Lower leg skin (tissue), 4 donors: ENCODE measurements at regions not wholly inside any gene's neighbourhood (a gene's known extent, or its start where the extent isn't known, plus 50 kb on each side); places are given as distances from the start of the nearest gene placed in this dataset.

Experiments
- DNase-seq, 2 donors: peaks; one replicate each; pipeline ENCODE4 v3.0.0-alpha.2; 2019; ENCODE audit warnings: low spot score in 2 of 2
- H3K4me3 ChIP-seq: fragments of 200-600 bp; sonication (generic); 2 replicates; pipeline ENCODE4 v1.5.1; 2017; ENCODE audit warnings: mild to moderate bottlenecking, low read depth; ENCODE audit not compliant: poor library complexity, severe bottlenecking
- POLR2A ChIP-seq, 2 donors: fragments of 450-650 bp; IDR thresholded peaks; one replicate each; pipeline ENCODE4 v1.6.1; 2016 to 2017; ENCODE audit warnings: antibody characterized with exemption in 2 of 2, mild to moderate bottlenecking in 1 of 2, moderate library complexity in 1 of 2
- WGBS, 2 donors: methylation state at CpG; one replicate each; pipeline ENCODE4 v1.1.5; 2018; 5-methylcytosine and 5-hydroxymethylcytosine counted together
- intact Hi-C: fragments of 100-400 bp; cut with DNase I; formaldehyde crosslinking; loops from one replicate; pipeline ENCODE4 v1.15.0; 2023; ENCODE audit warnings: low total_unique reads
- TF ChIP-seq, protein P1 (sequence below), 3 donors: fragments of 450-650 bp; IDR thresholded peaks; one replicate each; pipeline ENCODE4 v1.5.1; 2016; ENCODE audit warnings: antibody characterized with exemption in 3 of 3, mild to moderate bottlenecking in 3 of 3, moderate library complexity in 2 of 3

DNA sequence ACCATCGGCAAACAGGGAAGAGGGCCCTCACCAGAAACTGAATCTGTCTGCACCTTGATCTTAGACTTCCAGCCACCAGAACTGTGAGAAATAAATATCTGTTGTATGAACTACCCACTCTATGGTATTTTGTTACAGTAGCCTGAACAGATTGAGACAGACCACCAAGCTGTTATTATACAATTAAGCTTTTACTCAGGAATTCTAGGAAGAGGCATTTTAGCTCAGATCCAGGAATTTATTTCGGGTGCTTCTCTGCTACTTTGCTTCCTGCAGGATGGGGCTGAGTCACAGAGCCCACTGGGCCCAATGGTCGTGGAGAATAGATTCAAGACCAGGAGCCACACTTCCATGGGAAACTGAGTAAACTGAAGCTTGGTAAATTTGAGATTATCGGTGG, 145.5 kb upstream of the PFN2 start:
- H3K4me3 ChIP-seq: no peak overlapping the region
- 65 to 77% methylated on average over 4 of the region's 4 CpGs for WGBS, 2 donors
- intact Hi-C loops: no loop called here
- DNase-seq: no peak
- TF ChIP-seq POLR2A (IDR thresholded peaks at IDR 0.05): no peak
- TF ChIP-seq, protein P1, sequence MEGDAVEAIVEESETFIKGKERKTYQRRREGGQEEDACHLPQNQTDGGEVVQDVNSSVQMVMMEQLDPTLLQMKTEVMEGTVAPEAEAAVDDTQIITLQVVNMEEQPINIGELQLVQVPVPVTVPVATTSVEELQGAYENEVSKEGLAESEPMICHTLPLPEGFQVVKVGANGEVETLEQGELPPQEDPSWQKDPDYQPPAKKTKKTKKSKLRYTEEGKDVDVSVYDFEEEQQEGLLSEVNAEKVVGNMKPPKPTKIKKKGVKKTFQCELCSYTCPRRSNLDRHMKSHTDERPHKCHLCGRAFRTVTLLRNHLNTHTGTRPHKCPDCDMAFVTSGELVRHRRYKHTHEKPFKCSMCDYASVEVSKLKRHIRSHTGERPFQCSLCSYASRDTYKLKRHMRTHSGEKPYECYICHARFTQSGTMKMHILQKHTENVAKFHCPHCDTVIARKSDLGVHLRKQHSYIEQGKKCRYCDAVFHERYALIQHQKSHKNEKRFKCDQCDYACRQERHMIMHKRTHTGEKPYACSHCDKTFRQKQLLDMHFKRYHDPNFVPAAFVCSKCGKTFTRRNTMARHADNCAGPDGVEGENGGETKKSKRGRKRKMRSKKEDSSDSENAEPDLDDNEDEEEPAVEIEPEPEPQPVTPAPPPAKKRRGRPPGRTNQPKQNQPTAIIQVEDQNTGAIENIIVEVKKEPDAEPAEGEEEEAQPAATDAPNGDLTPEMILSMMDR (IDR thresholded peaks at IDR 0.05): no peak

DNA sequence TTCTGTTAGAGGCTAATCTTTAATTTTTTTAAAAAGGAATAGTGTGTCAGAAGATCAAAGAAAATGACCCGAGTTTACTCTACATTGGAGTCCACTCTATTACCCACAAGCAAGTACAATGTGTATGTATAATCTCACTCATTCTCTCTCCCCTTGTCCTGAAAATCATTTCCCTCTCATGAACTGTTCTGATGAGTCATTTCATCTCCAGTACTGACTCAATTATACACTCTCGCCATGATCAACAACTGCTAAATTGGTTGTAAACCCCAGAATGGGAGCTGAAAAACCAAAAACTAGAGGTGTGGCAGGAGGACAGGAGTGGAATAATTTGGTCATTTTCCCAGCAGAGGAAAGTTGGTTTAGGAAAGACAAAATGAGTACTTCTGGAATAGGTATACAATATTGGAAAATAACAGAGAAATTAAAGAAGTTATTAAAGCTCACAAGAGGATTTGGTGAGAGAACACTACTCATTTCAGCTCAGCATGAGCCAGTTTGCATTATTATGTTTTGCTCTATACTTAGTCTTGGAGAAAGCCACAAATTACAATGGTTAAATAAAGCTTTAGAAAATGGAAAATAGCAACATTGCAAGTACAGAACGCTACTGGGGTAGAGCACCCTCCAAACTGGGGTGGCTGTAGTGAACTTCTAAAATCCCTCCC, 144.3 kb upstream of the PFN2 start:
- no peak for DNase-seq
- H3K4me3 ChIP-seq: no peak overlapping the region
- WGBS, 2 donors: 72 to 75% methylated on average over 3 of the region's 3 CpGs
- intact Hi-C loops: no loop called here
- TF ChIP-seq, protein P1 (IDR thresholded peaks at IDR 0.05): no peak
- TF ChIP-seq POLR2A (IDR thresholded peaks at IDR 0.05): no peak

DNA sequence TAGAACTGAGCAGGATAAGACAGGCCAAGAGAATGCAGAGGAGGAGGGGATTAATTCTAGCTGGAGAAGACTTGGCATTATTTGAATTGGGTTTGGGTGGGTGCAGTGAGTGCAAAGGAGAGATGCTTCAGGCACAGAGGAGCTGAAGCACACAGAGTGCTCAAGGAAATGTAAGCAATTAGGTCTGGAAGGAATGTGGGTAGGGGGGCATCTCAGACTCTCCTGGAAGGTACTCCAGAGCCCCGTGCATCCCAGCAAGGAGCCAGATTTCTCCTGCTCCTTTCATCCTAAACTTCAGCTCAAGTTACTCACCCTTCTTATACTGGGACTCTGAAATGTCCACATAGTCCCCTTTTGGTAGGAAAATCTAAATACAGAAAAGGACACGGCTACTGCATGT, 143.6 kb upstream of the PFN2 start:
- intact Hi-C loops: no loop called here
- no peak overlapping the region for H3K4me3 ChIP-seq
- WGBS, 2 donors: 54 to 76% methylated on average over 2 of the region's 2 CpGs
- DNase-seq: no peak
- TF ChIP-seq, protein P1 (IDR thresholded peaks at IDR 0.05): no peak
- TF ChIP-seq POLR2A (IDR thresholded peaks at IDR 0.05): no peak

DNA sequence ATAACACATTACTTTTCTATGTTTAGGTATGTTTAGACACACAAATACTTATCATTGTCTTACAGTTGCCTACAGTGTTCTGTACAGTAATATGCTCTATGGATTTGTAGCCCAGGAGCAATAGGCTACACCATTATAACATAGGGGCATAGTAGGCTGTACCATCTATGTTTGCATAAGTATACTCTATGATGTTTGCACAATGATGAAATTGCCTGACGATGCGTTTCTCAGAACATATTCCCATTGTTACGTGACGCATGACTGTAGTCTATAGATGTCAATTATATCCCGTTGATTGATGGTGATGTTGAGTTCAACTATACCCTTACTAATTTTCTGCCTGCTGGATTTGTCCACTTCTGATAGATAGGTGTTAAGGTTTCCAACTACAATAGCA, 139.4 kb upstream of the PFN2 start:
- no peak for DNase-seq
- H3K4me3 ChIP-seq: no peak overlapping the region
- TF ChIP-seq, protein P1 (IDR thresholded peaks at IDR 0.05): no peak
- TF ChIP-seq POLR2A (IDR thresholded peaks at IDR 0.05): no peak
- intact Hi-C loops: no loop called here
- WGBS, 2 donors: 96 to 98% methylated on average over 5 of the region's 5 CpGs

DNA sequence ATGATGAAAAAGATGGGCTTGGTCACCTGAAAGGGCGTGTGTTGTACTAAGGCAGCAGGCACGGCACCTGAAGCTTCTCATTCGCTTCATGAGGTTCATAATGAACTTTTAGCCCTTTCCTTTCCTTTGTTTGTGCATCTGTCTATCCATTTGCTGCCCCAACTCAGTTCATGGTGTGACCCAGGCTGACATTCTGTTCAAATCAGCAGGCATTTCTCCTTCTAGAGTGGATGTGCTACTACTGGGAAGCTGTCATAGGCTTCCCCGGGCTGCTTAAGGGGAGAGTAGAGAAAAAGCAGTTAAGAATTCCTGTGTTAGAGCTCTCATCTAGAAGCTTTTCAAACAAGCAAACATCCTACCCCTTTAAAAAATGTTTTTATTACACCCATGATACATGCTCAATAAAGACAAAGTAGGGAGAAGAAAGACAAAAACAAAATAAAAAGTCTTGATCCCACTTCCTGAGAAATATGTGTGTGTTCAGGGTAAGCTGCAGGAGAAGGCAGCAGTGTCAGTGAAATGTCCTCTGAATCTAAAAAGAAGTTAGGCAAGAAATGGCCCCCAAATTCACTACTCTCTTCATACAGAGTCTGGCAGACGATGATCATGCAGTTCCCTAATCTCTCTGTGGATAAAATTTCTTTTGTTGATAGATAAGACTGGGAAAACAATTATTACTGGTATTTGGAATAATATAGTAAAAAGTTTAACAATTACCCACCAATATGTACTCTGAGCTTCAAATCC, 136.9 kb upstream of the PFN2 start:
- intact Hi-C loops: no loop called here
- TF ChIP-seq, protein P1 (IDR thresholded peaks at IDR 0.05): no peak
- TF ChIP-seq POLR2A (IDR thresholded peaks at IDR 0.05): no peak
- no peak overlapping the region for H3K4me3 ChIP-seq
- no peak for DNase-seq
- 76 to 86% methylated on average over 5 of the region's 5 CpGs for WGBS, 2 donors
